ENCODE measurements at regions not wholly inside any gene's neighbourhood (a gene's known extent, or its start where the extent isn't known, plus 50 kb on each side); places are given as distances from the start of the nearest gene placed in this dataset.
"Not testable (repeated sequence)": the region's sequence is repeated elsewhere in the genome, so short reads cannot be mapped to it uniquely, and the experiment has no call there.

- DNase-seq = no peak
These were observed 659.3 kb downstream of the XPNPEP1 start for GRCh38 chr10:109264004-109264403.

GRCh38 chr10:109261231-109261630 lies 662.1 kb downstream of the XPNPEP1 start:
- DNase-seq = no peak

DNA sequence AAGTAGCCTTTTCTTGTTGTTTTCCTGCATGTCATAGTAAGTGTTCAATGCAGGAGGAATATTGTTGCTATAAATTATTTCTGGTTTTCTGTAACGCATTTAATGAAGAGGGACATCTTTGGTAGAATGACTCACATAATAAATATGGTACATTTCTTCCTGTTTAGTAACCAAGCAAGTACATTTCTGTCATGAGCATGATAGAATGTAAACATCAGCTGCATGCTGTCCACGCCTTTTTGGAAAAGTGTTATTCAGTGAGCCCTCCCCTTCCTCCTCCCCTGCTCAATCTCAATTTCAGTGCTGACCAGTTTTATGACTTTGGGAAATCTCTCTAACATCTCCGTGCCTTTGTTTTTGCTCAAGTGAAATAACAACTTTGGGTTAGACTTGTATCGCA lies 664.0 kb downstream of the XPNPEP1 start:
- no peak for DNase-seq

DNA sequence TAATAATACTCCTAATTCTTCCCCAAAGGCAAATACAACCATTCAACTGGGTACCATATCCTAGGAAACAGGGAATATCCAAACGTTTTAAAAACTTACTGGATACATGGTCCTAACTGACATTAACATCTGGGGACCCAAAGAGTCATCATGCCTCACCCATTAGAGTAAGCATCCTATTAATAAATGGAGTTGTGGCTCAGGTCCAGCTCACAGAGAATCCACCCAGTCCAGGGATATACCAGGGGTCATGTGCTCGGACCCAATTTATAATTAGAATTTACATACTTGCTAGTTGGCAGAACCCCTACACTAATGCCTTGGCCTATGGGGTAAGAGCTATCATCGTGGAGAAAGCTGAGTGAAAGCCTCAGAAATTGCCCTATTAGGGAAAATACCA lies 670.0 kb downstream of the XPNPEP1 start:
- DNase-seq = no peak

DNA sequence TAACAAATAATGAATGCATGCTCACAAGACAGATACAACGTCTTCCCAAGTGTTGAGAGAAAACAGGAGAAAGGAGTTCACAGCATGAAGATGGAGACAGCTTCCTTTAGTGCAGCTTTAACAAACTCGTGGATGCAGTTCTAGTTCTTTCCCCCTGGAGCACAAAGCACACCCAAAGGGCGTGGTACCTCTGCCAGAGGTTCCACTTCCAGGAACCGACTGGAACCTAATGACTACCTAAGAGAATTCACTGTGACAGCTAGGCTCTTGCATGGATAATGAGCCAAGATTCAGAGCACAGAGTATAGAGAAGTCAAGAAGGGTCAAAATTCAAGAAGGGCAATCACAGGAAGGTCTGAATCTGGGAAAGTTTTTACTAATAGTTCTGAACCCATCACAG lies 673.2 kb downstream of the XPNPEP1 start:
- no peak for DNase-seq

GRCh38 chr10:109247814-109248213 lies 675.5 kb downstream of the XPNPEP1 start:
- DNase-seq = no peak

- DNase-seq = no peak
These were observed 677.5 kb downstream of the XPNPEP1 start for GRCh38 chr10:109245821-109246220.

GRCh38 chr10:109239371-109239770 lies 683.9 kb downstream of the XPNPEP1 start:
- DNase-seq = no peak

DNA sequence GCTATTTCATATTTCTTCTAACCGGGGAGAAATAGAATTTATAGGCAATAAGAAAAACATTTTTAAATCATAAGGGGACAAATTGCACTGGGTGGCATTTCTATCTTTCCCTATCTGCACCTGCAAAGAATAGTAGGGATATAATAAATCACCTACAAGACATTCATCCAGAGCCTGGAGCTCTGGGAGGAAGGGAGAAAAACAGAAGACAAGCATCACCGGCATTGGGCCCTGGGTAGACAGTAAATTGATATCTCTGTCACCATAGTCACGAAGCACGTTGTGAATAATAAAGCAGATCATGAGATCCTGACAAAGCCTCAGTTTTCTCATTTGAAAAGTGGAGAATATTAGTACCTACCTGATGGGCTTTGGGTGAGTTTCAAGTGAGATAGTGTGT lies 685.6 kb downstream of the XPNPEP1 start:
- DNase-seq = no peak

GRCh38 chr10:109237050-109237449 lies 686.3 kb downstream of the XPNPEP1 start:
- DNase-seq = no peak

- DNase-seq = not testable (repeated sequence)
These were observed 699.8 kb downstream of the XPNPEP1 start for GRCh38 chr10:109223533-109223932.

GRCh38 chr10:109219935-109220605 lies 703.2 kb downstream of the XPNPEP1 start:
- no peak for DNase-seq

GRCh38 chr10:109218207-109218606 lies 705.1 kb downstream of the XPNPEP1 start:
- no peak for DNase-seq

DNA sequence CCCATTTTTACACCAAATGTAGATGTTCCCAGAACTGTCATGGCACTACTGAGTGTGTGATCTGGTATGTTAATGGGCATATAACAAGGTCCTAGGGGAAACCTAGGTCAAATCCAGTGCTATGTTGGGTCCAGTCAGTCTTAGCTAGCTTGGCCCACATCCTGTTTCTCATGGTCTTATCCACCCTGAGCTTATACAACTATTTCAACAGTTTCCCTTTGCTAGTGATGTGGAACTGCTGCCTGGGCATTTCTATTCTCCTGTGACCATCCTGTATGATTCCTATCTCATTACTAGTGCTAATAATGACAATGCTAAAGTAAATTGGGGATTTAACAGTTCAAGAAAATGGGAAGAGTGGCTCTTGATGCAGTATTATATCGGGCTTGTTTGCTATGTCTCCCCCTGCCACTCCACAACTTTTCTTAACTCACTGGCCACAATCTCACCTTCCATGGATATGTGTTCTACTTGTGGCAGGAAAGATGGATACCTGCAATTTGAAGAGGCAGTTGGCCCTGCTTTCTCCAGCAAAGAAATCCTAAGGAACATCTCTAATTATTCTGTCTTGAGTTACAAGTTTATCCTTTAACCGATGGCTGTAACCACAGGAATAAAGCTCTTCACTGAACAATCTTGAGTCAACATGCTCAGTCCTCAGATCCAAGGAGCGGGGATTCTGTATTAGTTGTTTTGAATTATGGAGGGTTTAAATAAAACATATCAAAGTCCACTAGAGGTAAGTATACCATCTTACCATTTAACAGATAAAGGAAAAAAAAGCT lies 707.8 kb downstream of the XPNPEP1 start:
- DNase-seq = no peak

- DNase-seq = not testable (repeated sequence)
These were observed 708.4 kb downstream of the XPNPEP1 start for GRCh38 chr10:109214891-109215290.

DNA sequence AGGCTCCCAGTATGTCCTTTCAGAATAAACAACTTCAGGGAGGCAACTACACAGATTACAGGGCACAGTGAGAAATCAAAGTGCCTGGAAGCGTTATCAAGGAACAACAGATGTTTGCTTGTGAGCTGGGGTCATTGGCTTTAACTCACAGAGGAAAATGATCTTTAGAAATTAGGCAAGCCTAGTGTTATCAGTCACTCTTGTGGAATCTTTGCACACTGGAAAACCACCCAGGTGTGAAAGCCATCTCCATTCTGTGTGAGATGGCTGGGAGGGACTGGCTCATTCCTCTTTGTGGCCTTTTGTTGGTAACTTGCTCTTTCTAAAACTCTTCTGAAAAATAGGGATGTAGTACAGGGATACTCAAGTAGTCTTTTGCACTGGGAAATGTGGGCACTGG lies 716.0 kb downstream of the XPNPEP1 start:
- DNase-seq = no peak

DNA sequence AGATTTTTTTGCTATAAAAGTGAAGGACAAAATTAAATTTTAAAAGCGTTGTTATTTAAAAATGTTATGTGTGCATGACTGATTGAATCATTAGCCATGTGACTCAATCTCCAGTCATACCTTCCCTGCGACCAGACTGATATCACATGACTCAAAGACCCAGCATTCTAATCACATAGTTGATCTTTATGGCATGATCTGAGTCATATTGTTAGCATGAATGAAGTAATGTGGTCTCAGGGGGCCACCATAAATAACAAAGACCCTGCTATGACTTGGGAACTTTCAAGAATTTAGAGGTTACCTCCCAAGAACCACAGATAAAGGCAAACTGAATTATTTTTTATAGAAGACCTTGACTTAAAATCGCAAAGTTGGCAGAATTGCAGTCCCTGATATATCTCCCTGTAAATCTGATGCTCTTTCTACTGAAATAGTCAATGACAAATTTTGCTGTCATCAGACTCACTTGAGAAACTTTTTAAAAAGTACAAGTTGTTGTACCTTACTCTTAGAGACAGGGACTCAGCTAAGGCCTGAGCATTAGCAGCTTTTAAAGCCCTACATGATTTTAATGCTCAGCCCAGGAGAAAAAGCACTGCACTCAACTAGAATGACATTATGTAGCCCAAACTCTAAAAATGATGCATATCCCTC lies 717.3 kb downstream of the XPNPEP1 start:
- no peak for DNase-seq

- no peak for DNase-seq
These were observed 719.5 kb downstream of the XPNPEP1 start for GRCh38 chr10:109203646-109204353.

DNA sequence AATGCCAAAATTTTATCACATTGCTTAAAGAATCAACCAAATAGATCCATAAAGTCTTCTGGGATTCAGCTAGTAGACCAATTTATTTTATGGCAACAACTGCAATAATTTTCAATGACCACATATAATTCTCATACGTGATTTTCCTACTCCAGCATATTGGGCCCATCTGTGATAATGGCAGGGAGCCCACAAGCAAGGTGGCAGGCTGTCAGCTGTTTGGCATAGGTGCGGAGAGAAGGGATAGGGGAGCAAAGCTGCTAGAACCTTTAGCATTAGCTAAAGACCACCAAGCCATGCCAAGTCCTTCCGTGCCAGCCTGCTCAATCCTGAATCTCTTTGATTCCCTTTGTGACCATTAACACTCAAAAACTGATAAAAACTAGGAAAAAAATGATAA lies 721.2 kb downstream of the XPNPEP1 start:
- DNase-seq = no peak

- no peak for DNase-seq
These were observed 722.7 kb downstream of the XPNPEP1 start for GRCh38 chr10:109200646-109201045.

DNA sequence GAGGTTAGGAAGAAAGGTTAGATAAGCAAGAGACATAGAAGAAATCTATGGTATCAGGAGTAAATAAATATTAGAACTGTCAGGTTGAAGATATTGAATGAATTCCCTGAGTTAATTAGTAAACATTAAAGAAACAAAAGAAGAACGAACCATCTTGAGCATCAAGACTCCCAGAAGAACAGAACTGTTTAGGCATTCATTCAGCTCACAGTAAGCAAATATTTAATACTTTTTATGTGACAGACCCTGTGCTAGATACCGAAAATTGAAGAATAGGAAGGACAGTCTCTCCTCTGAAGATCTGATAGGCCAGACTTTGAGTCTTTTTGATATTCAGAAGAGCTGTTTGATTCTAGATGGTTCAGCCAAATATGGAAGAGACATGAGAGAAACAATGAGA lies 731.5 kb downstream of the XPNPEP1 start:
- no peak for DNase-seq

GRCh38 chr10:109191341-109191740 lies 732.0 kb downstream of the XPNPEP1 start:
- DNase-seq = no peak

DNA sequence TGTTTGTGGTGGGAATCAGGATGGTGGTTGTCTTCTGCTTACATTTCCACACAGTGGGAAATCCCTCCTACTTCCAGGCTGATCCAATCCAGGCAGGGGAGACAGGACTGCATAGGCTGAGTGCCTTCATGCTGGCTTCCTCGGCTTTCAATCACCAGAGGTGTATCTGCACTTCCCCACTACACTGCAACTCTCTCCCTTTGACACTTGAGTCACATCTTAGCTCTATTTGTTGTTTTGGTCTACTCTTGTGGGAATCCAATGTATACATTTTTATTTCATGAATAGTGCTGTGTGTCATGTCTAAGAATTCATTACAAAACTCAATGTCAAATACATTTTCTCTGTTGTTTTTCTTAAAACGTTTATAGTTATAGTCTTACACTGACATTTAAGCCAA lies 735.6 kb downstream of the XPNPEP1 start:
- DNase-seq = no peak
